ENCODE measurements at regions not wholly inside any gene's neighbourhood (a gene's known extent, or its start where the extent isn't known, plus 50 kb on each side); places are given as distances from the start of the nearest gene placed in this dataset.
A peak's percentile ranks its signal among the peaks of the same experiment; 100 is the strongest.

DNA sequence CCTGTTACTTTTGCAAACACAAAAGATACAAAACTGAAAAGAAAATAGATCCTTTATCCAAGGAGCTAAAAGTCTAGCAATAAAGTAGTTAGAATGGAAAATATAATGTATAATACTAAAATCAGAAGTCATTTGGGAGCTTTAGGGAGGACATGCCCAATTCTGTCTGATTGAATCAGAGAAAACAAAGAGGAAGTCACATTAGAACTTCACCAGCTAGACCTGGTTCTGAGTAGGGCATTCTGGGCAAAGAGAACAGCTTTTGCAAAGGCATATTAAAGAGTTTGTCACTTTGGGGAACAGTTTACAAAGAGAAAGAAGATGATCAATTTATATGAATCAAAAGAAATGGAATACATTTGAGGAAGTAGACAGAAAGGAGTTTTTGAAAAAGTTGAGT lies 107.0 kb upstream of the PRSS1 start:
- TF ChIP-seq PAX5 (IDR thresholded peaks at IDR 0.05; ENCODE audit: insufficient read depth, low read length, severe bottlenecking), result no peak
- no peak for TF ChIP-seq TAF1 (IDR thresholded peaks at IDR 0.05; ENCODE audit: low read depth, low read length)
- TF ChIP-seq POLR2A (IDR thresholded peaks at IDR 0.05; ENCODE audit: low read depth, low read length), result no peak
- TF ChIP-seq SPI1 (IDR thresholded peaks at IDR 0.05; ENCODE audit: low read depth, low read length), result peak; percentile 64
- TF ChIP-seq POLR2AphosphoS5 (IDR thresholded peaks at IDR 0.05; ENCODE audit: low read depth, low read length), result no peak
